Left colon (tissue), 2 donors: ENCODE measurements at regions not wholly inside any gene's neighbourhood (a gene's known extent, or its start where the extent isn't known, plus 50 kb on each side); places are given as distances from the start of the nearest gene placed in this dataset.

Source experiments
- ATAC-seq: fragments of 200-7000 bp; cut with Tn5 transposase; one replicate; pipeline ENCODE4 v1.9.1; 2020; ENCODE audit warnings: mild to moderate bottlenecking, moderate library complexity
- DNase-seq, 2 donors: peaks; one replicate each; pipeline ENCODE4 v3.0.0-alpha.2; 2020
- intact Hi-C, 2 donors: fragments of 100-400 bp; cut with DNase I in 1 of 2; cut with micrococcal nuclease in 1 of 2; formaldehyde crosslinking; loops; one replicate each; pipeline versions ENCODE4 v1.11.2 to v1.14.0; 2022; cut with DNase I, micrococcal nuclease
- donor health status: DM: no; HTN: no; CAD: no.
- donor health status: DM: yes; HTN: yes; CAD: no.

DNA sequence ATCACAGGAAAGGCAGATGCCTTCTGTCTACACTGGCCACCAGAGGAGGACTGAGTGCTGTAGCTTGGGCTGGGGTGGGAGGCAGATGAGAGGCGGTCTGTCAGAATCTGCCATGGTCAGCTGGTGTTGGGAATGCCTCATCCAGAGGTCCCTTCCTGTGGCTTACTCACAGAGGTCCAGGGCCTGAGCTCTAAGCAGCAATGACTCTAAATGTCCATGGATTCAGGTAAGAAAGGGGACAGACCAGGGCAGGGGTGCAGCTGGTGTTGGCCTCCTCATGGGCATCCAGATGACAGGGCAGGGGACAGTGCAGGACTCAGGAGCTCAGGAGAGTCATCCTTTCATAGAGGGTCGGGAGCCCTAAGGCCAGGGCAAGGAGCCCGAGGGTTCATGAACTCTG is 165.0 kb downstream of the ICE1 start:
- DNase-seq (no peak), ATAC-seq (no peak)
- intact Hi-C loops: no loop called here

DNA sequence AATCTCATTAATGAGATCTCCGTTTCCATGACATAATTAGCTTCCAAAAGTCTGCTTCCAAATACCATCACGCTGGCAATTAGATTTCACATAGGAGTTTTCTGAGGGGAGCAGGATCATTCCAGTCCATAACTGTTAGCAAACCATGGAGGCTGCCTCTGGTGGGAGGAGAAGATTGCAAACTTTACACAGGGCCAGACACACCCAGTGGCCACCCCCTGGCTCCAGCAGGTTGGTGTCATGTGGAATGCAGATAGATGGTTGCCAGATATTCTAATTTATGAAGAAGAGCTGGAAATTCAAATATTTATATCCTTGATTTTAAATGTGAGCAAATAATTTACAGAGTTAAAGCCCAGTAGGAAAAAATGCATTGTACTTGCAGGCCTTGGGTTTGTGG is 164.2 kb downstream of the ICE1 start:
- ATAC-seq (no peak), DNase-seq (no peak)
- intact Hi-C loops: no loop called here

DNA sequence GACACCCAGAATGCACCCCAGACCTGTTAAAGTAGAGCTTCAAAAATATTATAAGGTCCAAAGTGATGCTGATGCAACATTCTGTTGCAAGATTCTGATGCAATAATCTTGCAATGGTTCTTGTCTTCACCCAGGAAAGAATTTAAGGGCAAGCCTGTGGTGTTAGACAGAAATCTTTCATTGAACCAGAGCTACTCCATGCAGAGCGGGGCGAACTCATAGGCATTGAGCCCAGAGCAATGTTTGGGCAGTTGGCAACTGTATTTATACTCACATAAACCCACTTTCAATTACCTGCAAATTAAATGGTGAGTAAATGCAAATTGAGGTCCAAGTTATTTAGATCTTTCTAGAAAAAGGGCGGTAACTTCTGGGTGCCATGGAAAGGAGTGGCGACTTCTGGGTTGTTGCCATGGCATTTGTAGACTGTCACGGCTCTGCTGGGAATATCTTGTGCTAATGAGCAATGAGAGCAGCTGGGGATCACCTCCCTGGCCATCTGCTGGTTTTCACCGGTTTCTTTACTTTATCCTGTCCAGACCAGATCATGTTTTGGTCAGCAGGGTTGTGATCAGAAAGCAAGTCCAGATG is 163.4 kb downstream of the ICE1 start:
- DNase-seq (no peak), ATAC-seq (no peak)
- intact Hi-C loops: no loop called here

DNA sequence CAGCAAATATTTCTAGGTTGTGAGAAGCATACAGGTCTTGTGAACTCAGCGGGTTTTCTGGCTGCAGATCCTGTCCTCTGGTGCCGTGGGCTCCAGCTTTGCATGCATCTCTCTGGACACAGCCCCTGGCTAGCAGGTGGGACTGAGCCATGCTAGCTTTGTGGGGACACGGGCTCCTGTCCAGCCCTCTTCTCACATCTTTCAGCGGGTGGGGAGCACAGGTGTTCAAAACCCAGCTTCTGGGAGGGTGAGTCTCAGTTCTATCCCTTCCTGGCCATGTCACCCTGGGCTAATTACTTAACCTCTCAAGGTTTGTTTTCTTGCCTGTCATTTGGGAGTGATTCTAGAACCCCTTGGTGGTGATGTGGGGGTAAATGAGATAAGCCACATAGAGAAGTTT is 162.3 kb downstream of the ICE1 start:
- ATAC-seq (no peak), DNase-seq (no peak)
- intact Hi-C loops: no loop called here

DNA sequence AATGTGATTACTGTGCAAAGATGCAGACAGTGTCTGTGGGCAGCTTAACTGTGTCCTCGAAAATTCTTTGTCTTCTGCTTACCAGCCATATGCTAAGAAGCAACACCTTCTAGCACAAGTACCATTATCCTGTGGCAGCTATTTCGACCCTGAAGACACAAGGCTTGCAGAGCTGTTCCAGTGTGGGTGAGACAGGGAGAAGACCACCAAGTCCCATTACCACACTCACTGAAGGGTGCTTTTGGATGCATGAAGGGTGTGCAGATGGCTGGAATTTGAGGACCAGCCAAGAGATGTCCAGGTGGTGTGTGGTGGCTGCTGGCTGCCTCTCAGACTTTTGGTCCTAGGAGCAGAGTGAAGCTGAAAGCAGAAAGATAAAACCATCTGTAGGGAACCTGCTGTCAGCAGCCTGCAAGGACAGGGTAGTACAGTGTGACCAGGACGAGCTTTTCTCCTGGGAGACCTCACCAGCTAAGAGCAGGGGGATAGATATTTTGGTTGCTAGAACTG is 161.8 kb downstream of the ICE1 start:
- intact Hi-C loops: no loop called here
- DNase-seq: no peak
- ATAC-seq: no peak

DNA sequence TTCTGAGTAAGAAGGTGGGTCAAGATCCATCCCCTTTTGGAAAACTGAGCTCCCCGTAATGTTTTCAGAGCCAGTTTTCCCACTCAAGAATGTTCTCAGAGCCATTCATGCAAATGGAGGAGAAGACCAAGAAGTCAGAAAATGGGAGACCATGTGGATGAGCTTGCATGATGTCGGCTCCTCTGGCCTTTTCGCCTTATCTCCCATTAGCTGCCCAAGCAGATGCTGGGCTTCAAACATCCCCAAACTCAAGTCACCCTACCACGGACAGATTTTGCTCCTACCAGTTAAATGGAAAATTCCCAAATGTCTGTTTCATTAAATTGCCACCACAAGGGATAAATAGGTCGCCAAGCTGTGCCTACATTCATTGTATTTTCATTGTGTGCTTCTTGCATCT is 161.4 kb downstream of the ICE1 start:
- ATAC-seq (no peak), DNase-seq (no peak)
- intact Hi-C loops: no loop called here

DNA sequence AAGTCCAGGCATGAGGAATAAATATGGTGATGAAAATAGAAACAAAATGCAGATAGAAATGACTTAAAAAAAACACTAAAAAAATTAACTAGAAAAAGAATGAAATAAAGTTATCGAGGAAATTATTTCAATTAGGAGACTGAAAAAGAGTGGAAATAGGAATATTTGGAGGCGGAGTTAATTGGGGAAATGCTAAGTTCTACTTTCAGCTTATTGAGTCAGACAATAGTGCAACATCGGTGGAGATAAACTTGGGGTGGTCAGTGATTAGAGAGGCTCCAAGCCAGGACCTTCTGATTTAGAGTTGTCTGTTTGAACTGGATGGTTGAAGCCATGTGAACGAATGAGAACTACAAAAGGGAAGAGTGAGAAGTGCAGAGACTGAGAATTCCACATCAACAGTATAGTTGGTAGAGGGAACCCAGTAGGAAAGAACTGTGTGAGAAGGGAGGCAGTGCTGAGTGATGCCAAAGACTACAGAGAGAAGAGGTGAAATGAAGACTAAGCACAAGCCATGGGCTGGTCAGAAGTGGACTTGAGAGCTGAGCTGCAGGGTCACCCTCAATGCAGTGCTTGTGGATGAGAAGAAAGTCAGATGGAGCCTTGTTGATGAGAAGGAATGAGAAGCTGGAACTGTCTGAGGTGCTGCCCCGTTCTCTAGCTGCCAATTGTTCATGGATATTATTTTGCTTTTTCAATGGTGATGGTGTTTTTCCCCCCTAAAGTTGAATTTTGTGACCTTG is 160.7 kb downstream of the ICE1 start:
- DNase-seq: no peak
- intact Hi-C loops: no loop called here
- ATAC-seq: no peak

DNA sequence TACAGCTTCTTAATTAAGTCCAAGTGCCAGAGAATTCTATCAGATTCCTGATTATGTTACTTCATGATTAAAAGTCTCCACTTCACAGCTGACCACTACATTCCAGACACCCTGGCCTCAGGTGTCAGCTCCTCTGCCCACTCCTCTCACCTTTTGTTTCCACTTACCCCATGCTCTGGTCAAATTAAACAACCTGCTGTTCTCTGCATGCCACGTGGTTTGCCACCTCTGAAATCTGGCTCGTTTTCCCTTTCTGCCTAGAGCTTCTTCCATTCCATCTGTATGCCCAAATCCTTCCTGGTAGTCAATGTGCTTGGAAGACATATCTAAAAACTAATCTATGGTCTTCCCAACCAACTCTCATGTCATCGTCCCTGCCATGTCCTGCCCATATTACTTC is 158.6 kb downstream of the ICE1 start:
- intact Hi-C loops: no loop called here
- no peak for DNase-seq
- no peak for ATAC-seq

DNA sequence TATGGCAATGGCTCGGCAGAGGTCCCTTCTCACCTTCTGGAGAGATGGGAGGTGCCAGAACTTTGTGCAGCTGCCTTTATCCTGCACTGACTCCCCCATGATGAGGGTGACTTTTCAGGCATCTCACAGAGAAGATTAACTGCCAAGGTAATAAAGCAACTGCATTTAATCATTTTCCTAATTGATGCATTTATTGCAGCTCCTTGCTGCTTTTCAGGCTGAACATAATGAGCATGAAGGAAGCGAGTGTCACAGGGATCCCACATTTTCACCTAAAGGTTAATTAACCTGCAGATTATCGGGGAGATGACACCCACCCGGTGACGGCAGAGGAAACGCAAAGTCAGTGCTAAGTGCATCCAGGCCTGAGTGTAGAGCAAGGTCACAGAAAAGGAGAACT is 154.3 kb downstream of the ICE1 start:
- intact Hi-C loops: no loop called here
- ATAC-seq (no peak), DNase-seq (no peak)

DNA sequence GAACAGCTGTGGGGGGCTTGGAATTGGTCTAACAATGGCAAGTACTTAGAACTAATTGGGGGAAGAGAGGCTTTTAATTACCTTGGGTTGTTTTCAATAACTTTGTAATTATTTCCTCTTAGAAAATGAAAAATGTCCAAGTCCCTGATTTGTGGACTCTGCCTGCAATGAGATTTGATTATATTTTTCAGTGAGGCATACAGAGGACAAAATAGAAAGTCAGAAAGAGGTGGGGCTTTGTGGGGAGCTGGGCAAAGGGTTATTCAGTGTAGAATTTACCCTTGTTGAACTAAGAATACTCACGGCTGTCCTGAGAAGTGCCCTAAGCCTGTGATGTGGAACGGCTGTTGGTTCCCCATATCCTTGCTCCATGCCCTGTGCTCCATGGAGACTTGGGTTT is 153.0 kb downstream of the ICE1 start:
- DNase-seq (no peak), ATAC-seq (no peak)
- intact Hi-C loops: no loop called here

DNA sequence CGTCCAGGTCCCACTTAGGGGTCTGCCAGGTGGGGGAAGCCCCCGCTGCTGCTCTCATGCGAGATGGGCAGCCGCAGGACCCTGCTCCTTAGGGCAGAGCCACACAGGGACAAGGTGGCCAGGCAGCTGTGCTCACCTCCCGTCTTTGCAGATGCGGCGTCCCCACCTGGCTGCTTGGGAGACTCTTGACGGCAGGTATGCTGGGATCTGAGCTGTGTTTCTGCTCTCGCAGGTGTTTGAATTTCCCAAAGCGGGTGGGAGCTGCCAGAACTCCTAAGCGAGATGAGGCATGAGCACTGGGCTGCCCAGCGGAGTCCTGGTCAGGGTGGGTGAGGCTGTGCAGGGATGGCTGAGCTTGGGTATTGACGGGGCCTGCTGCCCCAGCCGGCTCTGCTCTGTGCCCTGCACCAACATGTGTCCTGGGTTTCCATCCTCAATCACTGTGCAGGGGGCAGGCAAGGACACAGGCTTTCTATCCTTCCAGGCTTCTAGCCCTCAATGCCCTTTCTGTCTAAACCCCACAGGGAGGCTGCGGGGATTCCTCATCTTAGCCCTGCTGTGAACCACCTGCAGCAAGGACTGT is 151.4 kb downstream of the ICE1 start:
- ATAC-seq (no peak), DNase-seq (no peak)
- intact Hi-C loops: no loop called here

DNA sequence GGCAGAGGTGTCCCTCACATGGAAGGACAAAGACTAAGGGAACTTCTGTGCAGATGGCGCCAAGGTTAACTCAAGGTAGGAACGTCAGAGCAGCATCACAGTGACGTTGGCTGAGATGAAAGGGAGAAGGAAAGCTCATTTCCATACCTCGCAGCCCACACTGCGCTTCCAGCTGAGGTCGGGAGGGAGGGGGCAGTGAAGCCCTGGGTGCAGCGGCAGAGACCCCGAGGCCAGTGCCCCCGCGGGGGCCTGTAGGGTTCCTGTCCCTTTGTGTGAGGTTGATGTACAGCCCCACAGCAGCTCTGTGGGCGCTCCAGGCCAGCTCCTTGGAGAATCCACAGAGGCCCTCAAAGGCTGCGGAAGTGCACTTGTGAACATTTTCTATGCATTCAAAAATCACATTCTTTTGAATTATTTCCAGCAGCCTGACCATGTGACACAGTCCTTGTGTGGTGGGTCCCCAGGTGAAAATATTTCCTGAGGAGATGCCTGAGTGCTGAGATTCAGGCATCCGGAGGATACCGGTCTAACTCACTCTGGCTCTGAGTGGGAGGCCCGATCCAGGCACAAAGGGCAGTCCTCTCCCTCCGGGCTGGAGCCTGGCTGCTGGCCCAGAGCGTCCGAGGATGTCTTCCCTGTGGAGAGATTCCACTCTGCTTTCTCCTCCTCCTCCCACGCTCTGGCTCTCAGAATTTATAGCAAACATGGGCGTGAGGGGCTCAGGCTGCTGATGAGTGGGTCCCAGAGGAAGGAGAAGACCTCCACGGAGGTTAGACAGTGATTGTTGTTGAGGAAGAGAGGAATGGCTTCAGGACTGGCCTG is 150.7 kb downstream of the ICE1 start:
- intact Hi-C loops: no loop called here
- ATAC-seq (no peak), DNase-seq (no peak)

DNA sequence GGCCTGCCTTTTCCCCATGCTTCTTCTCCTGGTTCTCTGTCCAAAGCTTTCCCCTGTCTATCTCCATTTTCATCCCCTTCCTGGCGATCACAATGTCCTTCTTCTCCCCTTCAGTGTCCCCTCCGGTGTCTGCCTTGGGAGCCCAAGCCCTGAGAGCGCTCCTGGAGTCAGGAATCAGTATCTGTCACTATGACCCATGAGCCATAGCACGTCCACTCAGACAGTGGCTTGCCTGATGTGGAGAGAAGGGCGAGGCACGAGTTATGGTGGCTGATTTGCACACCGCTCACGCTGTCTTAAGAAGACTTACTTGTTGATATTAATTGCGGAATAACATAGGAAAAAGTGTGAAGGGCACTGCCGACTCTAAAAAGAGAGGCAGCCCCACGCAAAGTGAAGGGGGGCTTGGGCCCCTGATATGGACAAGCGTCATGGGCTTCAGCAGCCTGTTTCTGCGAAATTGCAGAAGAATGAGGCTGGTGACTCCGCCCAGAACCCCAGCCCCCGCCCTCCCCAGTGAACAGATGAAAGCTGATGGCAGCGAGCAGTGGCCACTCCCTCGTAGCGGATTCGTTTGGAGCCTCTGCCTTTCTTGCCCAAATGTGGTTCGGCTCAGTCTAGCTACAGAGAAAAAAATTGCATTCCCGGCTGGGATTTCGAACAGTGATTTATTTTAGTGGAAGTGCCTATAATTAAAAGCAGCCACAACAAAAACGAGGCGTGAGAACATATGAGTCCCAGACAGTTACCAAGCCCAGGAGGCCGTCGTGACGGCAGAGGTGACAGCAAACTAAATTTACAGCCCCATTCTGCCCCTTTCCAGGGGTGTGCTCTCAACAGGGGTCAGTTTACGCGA is 149.8 kb downstream of the ICE1 start:
- DNase-seq: peak in 1 of 2 donors; percentile 32
- ATAC-seq: no peak
- intact Hi-C loops: no loop called here

DNA sequence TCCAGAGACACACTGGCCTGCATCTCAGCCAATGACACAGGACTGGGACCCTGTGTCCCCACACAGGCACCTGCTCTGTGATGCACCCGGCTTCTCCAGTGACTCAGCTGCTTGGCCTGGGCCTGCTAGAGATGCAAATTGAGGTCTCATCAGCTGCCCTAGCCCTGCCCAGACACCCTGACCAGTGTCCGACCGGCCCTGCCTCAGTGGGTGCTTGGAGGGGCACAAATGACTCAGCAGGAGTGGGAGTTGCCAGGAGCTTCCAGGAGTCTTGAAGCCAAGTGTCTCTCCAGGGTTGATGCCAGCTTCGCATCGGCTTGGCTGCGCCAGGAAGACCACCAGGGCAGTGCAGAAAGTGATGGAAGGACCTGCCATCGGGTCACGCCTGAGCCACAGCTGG is 148.2 kb downstream of the ICE1 start:
- ATAC-seq: no peak

DNA sequence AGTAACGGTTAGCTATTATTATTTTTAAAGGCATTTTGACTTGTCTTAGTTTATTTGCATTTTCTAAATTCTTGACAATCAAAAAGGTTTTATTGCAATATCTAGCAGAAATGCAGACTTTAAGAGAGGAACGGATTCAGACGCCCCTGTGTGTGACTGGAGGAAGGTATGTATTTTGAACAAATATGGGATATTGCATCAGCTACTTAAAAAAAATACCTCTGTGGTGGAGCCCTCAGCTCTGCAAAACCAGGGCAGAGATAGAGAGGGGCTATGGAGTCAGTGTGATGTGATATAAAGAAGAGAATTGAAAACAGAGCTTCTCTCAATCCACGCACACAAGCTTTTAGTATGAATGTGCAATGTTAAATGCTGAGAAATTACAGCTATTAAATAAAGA is 142.4 kb downstream of the ICE1 start:
- ATAC-seq (no peak), DNase-seq (no peak)
- intact Hi-C loops: no loop called here

More for the DNA sequence above, 148.2 kb downstream of the ICE1 start:
- no peak for DNase-seq
- intact Hi-C loops: no loop called here

DNA sequence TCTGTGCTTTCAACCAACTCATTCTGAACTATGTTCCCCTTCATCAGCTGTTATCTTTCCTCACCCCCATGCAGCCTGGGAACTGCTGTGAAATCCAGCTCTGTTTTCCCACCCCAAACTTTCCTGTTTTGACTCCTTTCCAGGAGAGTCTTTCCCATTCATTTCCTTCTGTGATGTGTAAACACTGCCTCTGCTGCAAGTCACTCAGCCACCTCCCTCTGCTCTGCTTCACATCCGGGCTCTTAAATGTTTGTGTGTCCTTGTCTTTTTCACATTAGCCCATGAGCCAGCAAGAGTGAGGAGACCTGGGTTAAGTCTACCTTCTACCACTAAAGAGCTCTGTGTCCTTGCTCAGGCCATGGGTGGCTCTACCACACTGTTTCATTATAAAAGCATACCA is 137.5 kb downstream of the ICE1 start:
- intact Hi-C loops: no loop called here
- DNase-seq: no peak
- no peak for ATAC-seq

DNA sequence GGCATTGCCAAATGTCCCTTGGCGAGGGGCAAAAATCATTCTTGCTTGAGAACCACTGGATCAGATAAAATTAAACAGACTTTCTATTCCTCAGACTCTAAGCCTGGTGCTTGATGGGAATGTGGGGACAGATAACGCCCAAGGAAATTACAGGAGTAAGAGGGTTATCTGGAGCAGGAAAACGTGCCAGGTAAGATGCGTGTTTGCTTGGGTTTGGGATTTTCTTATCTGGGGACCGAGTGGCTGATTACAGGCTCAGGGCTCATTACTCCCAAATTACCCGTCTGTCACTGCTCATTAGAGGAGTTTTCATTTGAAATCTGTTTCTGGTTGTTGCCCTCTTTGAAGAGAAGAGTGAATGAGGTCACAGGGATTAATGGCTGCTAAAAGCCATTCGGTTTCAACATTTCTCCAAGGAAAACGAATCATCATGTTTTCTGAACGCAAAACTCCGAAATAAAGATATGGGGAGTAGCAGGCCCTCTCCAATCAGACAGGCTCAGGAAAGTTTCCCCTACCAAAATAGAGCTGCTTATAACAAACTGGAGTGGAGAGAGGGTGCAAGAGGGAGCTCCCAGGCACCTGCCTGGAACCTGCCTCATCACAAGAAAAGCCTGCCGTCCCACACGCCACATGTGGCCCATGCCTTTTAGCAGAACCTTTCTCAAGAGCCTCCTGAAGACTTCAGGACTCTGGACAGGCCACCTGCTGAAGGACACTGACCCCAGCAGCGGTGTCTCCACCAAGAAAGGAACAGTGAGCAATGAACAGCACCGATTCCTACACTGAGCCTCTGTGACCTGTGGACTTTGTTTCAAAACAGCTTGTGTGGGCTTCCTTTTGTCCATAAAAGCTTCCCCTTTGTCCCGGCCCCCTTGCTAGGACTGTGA is 136.4 kb downstream of the ICE1 start:
- ATAC-seq (no peak), DNase-seq (no peak)
- intact Hi-C loops: no loop called here

DNA sequence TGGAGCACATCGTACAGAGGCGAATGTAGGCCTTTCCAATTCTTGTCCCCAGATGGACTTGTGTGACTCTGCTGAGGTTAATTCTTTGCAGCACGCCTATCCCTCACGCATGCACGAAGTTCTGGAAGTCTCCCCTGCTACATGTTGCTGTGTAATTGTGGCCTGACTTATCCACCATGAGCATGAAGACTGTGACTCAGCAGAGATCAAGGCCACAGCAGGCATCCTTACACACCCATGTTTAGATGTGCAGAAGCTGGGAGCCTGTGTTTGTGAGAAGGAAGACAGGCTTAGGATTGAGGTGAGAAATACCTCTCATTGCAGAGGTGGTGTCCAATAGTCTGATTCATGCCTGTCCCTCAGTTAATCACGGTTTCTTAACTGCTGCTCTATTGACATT is 135.6 kb downstream of the ICE1 start:
- ATAC-seq: no peak
- no peak for DNase-seq
- intact Hi-C loops: no loop called here
